DMS153 treated with DMSO at 0.1 percent for 48 hours (cell line): ENCODE measurements at regions not wholly inside any gene's neighbourhood (a gene's known extent, or its start where the extent isn't known, plus 50 kb on each side); places are given as distances from the start of the nearest gene placed in this dataset.

Source experiments
- DNase-seq: peaks from one replicate; lab custom pipeline; 2025; ENCODE audit not compliant: unreplicated experiment; lab: John Stamatoyannopoulos, UW

DNA sequence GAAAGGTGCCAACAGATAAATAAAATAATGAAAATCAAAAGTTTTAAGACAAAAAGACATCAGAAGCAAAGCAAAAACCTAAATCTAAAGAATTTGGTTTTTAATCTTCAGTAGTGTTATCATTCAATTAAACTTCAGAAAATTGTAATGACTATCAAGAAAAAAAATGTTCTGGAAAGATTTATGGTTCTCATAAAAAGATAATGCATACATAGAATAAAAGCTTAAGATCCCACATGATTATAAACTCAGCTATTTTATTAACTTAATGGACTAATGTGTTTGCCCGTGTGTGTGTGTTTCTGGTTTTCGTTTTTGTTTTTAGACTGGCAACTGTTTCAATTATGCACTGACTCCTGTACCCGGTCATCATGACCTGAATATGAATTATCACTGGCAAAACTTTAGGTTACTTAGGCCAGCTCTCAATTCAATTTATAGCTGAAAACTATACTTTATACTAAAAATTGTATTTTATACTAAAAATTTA lies 217.5 kb upstream of the DKK2 start:
- DNase-seq = no peak

DNA sequence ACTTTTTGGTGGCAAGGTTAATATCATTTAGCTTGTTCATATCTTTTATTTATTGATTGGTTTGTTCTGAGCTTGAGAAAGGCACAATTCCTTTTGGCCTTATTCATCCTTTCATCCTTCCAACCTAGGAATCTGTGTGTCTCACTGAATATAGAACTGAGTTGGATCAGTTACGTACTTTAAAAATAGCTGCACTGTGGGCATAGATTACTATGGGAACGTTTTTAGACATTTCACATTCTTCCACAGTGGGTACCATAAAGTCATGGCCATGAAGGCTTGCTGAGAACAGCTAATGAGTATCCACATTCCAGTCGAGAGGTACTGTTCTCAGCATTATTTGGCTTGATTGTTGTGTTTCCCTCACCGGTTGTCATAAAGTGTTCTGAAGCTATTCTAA lies 217.0 kb upstream of the DKK2 start:
- DNase-seq = no peak

DNA sequence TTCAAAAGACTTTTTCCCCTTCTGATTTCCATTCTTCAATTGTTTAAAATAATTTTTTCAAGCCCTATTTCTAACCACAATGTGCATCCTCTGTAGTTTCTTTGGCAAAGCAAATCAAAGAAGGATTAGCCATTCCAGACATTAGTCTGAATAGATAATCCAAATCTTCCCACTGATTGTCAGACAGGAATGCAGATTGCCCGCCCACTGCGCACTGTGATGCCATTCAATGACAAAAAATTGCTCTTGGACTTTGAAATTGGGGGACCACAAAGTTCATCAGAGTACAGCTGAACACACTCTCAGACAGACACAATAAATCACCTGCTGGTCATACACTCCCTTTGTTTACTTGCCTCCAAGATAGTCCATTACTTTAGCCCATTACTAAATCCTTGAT lies 216.5 kb upstream of the DKK2 start:
- DNase-seq = no peak

DNA sequence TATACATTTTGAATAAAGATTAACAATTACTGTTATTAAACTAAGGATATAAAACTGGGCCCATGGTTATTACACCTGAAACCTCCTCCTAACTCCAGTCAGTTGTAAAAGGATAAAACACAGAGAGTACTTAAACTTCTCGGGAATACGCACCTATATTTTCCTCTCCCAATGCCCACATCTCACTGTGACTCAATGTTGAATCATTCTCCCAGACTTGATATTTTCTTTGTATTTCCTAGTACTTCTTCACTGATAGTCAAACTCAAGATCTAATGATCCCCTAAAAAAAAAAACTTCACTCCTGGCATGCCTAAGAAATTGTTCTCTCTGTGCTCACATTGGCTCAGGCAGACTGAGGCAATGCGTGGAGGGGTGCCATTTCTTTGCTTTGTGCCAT lies 212.5 kb upstream of the DKK2 start:
- no peak for DNase-seq

DNA sequence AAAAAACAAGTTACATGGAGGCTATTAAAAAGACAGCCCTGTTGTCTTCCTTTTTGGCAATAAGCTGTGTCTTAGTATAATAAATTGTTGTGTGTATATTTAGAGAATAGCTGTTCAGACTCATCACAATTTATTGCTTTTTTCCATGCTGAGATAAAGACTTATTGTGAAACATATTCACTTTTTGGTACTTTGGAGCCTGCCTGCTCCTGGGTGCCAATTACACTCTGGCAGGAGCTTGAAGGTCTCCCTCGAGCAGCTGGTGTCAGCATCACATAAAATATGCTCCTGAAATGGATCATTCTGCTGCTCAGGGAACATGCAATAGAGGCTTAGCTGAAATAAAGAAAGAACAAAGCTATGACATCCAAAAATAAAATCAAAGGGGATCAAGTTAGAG lies 211.6 kb upstream of the DKK2 start:
- DNase-seq = no peak

DNA sequence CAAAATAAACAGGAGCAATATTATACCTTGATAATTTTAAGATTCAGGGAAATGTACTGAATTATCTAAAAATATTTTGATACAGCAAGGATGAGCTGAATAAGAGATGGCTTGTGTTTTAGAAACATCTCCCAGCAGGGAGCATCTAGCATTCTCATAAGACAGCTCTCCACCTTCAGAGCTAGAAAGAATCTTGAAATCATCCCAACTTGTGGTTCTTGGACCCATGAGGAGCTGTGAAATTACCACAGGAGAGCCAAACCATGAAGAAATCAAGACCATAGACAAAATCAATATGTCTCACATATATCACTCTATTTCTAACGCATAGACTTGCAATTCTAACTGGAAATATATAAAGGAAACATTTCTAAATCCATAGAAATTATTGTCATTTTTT lies 210.6 kb upstream of the DKK2 start:
- DNase-seq = no peak

DNA sequence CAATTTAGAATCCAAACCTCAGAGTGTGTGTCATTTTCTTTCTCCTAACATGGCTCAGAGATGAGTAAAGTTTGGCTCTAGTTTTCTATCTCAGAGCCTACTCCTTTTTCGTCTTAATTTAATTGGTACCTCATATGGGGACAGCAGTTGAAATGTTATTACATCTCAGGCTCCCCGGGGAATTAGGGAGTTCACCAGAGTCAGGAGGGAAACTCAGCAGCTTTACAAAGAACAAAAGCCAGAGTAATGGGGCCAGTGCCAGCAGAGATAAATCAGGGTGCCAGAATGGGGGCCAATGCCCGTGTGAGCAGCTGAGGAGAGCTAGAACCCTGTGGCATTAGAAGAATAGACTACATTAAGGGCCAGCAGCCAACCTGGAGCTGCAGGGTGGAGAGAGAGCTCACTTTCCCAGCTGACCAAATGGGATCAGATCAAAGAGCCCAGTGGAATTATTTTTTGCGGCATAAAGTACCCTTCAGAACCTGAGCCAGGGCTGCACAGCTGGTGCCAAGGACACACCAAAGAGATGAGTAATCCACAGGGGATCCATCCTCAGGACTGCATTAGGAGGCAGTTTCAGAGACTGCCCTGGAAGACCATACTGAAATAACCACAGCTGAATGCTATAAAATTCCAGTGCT lies 207.1 kb upstream of the DKK2 start:
- DNase-seq = no peak

DNA sequence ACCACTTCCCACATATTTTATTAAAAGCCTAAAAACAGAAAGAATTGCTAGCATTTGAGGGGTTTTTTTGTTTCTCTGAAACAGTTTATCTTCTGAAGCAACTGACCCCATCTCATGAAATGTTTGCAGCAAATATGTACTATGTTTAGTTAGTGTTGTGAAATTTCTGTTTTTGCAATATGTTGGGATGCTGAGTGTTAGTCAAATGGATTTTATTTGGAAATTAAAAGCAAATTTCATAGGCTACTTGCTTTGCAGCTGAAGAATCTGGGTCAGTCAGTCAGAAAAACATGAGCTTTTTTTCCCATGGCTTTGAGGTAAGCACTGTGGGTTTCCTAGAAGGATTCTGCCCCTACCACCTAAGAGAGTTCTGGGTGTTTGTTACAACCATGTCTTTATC lies 184.9 kb upstream of the DKK2 start:
- no peak for DNase-seq

DNA sequence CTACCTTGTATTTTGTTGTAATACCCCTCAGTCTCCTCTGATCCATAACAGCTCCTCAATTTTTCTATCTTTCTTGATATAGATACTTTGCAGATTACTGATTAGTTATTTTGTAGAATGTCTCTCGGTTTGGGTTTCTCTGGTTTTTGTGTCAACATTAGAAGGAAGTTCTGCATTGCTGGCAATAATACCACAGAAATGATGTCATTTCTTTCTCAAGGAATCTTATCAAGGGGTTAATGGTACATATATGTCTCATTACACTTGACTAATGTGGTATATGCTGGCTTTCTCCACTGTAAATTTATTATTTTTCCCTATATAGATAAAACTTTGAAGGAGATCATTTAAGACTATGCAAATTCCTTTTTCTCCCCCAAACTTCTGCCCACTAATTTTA lies 183.6 kb upstream of the DKK2 start:
- no peak for DNase-seq

DNA sequence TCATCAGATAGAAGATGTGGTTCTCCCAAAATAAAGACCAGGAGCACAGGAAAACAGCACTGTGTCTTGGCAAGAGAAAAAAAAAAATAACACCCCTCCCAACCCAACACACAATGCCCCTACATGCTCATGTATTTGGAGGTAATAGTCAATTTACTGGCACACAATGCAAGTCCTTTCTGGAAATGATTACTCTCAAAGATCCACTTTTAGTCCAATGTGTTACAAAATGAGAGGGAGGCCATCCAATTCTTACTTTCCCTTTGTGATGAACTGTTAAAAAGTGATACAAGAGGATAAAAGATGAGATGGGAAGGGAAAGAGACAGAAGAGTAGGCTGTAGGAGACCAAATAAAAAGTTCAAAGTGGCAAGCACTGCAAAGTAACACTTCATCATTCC lies 180.3 kb upstream of the DKK2 start:
- no peak for DNase-seq

DNA sequence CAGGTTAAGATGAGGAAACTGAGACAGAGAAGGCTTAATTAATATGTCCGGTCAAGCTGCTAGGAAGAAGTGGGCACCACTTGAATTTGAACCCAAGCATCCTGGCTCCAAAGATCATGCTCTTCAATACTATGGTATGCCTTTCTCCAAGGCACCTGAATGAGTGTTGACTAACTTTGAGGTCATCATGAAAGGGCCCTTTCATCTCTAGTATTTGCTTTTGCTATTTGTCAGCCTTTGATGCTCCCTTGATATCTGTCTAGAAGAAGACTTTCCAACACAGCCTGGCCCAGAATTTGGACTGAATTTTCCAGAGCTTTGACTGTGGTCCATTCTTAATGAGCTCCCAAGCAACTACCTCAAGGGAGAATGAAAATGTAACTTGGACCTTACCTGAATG lies 179.1 kb upstream of the DKK2 start:
- DNase-seq = no peak

DNA sequence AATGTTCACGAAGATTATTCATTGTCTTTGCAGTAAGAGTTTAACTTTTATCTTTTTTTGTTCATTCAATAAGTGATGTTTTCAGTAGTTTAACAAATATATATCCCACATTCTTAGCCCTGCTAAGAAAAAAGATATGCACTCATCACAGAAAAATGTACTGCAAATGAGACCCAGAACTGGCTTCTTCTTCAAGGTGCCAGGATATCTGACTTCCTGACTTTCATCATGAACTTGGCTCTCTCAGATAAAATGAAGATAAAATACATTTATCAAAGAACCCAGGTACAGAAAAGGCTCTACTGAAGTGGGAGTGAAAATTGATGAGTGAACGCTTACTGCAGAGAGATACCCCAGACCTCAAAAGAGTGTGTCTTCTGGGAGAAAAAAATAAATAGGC lies 177.8 kb upstream of the DKK2 start:
- no peak for DNase-seq

DNA sequence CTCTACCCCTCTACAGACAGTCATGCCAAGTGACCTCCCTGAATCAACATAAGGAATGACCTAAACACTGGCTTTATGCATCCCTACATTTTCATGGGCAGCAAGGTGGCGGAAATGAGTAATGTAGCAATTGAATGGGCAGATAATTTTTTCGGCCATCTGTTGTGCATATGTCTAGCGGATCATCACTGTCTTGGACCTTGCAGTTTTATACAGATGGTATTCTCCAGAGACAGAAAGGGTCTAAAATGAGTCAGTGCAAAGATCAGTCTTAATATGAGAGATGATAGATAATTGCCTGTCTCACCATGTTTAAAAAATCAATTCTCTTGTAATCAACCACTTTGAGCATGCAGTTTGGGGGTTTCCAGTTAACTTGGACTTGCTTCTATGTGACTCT lies 177.3 kb upstream of the DKK2 start:
- no peak for DNase-seq

DNA sequence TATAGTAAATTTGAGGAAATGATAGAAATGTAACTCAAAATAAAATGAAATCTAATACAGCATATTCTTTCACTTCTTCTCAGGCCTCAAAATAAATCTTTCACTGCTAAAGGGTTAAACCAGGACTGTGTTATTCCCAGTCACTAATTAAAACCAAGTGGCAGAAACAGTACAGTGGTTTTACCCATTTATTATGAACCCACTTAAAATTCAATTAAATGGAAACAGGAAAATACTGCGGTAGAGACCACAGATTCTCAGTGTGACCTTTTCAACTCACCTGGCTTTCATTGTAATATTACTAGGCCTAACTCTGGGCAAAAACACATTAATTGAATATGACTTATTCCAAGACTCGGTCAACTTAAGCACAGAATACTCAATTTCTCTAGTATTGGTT lies 176.5 kb upstream of the DKK2 start:
- no peak for DNase-seq

DNA sequence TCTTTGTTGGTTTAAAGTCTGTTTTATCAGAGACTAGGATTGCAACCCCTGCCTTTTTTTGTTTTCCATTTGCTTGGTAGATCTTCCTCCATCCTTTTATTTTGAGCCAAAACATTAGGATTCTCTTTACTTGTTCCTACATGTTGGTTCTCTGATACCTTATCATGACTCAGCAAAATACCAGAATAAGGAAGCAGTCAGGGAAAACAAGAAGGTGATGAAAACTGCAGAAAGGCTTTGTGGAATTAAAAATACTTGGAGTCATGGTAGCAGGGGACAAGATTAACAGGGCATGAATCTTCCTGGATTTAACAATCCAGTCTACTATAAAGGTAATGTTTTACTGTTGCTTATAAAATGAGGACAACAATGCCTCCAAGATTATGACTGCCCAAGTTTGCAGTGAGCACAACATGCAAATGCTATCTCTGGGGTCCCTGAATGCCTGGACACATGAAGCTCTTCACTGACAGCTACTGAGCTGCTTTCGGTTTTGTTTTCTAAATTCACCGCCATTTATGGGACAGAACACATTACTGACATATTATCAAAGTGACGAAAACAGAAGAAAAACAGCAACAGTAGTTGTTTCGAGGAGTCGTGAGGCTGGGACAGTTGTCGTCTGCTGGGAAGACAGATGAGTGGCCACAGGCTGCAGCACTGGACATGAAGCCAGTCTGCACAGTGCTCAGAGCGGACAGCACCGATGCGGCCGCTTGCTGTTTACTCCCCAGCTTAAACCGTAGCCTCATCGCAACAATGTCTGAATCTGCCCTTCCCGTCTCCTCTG lies 174.5 kb upstream of the DKK2 start:
- DNase-seq = peak; percentile 13

DNA sequence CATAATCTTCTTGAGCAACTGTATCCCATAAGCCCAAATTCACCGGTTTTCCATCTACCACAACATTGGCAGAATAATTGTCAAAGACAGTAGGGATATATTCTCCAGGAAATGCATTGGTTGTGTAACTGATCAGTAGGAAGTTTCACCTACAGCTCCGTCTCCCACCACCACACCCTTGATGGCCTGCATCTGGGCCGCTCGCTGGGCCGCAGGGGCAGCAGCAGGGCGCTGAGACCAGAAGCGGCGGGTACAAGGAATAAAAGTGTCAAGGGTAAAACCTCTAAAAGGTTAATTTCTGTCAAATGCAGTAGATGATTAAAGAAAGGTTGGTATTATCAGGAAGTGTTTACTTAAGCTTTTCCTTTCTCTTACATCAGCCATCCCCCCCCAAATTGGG lies 167.6 kb upstream of the DKK2 start:
- DNase-seq = no peak

DNA sequence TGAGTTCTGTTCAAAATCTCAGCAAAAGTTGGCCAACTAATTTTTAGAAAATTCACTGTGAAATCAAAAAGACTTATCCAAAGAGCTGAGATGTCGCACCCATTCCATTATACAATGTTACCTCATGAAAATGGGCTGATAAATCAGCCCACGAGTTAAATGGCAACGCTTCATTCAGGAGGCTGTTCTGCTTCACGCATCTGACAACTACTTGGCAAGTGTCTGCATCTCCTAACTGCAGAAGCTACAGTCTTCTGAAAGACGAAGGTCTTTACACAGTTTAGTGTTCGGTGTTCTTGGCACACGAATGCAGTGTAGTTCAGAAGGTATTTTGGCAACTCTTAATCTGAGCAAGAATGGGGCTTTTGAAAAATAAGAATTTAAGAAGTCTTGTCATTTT lies 166.6 kb upstream of the DKK2 start:
- DNase-seq = no peak

DNA sequence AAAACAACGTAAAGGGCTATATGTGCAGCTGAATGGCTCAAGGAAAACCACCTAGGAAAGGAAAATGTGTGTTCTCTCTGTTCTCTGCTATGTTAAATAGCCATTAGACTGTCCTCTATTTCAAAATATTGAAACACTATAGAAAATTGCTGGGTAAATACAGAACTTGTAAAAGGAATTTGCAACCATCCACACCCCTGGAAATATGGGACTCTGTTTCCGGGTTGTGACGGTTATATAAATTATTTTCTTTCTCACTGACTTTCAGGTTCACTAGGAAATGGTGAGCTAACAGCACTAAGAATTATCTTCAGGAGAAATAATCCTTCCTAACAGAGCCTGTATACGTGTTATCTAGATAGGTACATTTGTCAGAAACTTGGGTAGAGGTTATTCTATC lies 161.0 kb upstream of the DKK2 start:
- DNase-seq = no peak

DNA sequence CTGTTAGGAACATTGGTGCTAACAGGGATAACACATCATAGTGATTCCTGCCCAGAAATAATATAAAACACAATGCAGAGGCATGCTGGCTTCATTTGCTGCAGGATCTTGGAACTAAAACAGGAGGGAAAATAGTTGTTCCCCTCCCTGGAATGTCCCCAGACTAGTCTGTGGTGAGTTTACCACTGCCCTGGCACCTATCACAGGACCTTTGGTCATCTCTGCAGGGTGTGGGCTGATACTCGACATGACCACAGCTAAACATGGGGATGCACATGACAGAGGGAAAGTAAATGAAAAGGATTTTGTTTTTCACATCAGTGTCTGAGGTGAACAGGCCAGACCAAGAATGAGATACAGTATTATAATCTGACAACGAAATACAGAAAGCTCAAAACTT lies 160.2 kb upstream of the DKK2 start:
- no peak for DNase-seq

DNA sequence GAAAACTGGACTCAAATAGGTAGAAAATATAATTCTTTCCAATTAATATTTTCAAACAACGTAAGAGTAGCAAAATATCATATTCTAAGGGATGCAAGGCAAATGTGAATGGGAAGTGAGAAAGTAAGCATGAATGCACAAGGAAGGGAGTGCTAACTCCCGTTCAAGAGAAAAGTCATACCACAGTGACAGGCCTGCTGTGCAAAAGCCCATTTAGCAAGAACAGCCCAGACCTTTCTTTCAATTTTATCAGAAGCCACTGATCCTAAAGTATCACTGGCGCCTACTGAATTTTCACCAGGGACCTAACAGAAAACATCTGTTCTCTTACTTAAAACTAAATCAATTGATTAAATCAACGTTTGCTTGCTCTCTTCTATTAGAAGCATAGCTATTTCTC lies 157.9 kb upstream of the DKK2 start:
- no peak for DNase-seq

DNA sequence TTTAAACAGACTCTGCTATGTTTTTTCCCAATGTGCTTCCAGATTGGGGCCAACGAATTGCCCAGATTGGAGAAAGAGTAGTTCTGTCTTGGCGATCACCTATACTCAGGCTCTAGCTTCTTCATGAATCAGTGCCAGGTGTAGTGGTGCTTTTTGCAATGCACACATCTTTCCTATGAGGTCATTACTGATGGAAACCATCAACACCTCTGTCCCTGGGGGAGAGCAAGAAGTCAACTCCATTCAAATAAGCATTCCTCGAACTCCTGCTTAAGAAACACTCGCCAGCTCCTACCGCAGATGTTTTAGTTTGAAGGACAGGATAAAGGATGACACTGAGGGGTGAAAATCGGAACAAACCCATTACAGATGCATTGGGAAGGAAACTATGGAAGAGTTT lies 156.5 kb upstream of the DKK2 start:
- no peak for DNase-seq

DNA sequence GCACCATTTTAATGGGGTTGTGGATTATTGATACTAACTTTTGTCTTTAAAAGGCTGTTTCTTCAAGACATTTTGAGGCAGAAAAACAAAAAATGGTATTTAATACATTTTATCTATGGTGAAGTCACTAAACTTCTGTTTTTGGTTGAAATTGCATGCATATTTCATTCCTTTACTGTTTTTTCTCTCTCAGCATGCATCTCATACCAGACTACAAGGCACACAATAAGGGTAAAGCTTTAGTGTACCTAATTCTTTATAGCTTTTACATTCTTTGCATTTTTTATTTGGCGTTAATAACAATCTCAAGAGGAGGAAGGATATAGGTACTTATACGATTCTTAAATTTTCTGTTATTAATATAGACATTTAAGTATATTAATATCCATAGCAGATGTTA lies 151.0 kb upstream of the DKK2 start:
- DNase-seq = no peak
